ENCODE measurements at regions not wholly inside any gene's neighbourhood (a gene's known extent, or its start where the extent isn't known, plus 50 kb on each side); places are given as distances from the start of the nearest gene placed in this dataset.
A peak's percentile ranks its signal among the peaks of the same experiment; 100 is the strongest.

DNA sequence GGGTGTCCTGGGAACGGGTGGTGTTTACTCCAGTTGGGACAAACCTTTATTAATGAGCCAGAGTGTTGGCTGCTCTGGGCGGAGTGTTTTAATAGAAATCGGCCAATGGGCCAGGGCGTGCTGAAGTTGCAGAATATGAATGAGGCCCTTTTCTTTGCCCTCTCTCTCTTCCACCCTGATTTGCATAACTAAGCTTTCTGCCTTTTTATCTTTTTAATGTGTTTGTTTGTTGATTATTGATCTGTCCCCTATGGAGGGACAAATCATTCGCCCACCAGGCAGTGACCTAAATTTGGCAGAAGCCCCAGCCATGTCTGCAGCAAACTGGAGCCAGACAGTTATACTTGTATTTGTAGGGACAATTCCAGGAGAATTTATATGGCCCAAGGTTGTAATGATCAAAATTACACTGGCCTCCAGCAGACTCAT lies 420.9 kb downstream of the PREX1 start:
- no peak for DNase-seq (ENCODE audit: low spot score)

DNA sequence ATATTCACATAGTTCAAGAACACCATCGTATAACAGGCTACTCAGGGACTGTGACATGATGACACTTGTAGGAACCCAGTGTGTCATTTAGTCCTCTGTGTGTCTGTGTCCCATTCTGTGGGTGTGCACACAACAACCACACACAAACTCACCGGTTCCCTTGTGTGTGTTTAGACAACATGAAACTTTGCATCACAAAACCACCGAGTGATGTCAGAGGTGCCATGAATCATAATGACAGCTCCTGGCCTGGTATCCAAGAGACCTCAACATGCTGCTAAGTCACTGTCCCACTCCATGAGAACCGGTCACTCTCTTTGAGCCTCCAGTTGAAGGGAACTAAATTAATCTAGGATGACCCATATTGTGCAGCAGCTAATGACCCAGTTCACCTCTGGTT lies 421.3 kb downstream of the PREX1 start:
- DNase-seq (ENCODE audit: low spot score) = no peak

DNA sequence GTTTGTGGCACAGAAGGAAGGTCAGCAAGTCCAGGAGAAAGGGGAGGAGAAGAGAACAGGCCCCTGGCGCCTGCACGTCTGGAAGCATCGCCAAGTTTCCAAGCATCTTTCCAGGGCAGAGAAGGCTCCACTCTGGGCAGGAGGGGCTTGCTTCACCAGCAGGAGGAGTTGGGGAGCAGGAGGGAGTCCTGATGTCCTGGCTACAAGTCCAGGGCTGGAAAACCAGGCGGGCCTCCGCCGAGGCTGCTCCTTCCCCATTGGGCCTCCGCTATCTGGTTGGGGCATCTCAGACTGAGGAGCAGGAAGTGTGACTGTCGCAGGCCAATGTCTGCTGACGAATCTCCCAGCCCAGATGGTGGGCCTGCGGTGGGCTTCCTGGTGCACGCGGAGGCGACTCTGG lies 421.9 kb downstream of the PREX1 start:
- DNase-seq (ENCODE audit: low spot score) = no peak

DNA sequence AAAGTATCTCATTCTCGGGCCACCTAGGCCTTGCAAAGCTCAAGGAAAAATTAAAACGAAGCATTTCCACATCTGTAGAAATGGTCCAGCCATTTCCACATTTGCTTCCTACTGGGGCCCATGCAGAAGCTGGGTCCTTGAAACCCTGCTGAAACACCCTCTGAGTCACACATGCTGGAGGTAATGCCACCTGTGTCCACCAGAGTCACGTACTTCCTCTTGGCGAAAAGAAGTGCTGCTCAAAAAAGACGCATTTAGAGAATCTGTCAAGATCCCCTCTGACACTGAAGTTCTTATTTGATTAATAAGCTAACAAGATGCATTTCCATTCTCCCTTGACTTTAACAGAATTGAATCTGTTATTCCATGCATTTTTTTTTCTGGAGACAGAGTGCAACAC lies 423.2 kb downstream of the PREX1 start:
- DNase-seq (ENCODE audit: low spot score) = no peak

DNA sequence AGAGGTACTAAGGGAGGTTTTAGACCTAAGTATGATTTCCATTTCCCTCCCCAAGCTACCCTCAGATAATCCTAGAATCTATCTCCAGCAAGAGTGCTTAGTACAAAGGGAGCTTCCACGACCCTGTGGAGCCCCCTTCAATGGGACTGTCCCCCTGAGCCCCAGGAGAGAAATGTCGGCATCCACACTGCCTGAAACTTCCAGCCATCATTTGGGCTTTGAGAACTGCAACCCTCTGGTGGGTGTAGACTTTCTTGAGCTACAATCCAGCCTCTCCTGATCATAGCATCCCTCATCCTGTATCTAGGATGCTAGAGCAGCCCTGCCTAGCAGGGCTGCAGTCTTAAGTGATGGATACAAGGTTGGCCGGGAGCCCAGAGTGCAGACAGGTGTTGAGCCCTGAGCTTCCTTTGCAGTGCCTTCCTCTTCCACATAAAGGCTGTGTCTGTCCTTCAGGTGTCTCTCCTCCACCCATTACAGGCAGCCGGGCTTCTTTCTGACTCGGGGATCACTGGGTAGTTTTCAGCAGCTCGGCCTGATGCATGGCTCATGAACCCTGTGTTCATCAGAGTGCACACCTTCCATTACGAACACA lies 424.5 kb downstream of the PREX1 start:
- no peak for DNase-seq (ENCODE audit: low spot score)

DNA sequence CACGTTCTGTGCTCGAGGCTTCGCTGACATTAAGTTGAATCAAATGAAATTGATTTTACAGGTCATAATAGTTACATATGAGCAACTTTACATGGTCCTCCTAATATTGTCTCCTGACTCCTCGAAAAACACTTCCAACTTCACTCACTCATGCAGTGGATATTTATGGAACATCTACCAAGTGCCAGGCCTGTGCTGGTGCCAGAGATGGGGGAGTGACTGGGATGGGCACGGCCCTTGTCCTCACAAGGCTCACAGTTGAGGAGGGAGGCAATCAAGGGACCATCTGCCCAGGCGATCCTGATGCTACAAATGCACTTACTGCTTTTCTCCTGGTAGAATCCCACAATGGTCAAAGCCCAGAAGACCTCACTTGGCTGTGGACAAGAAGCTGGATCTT lies 426.4 kb downstream of the PREX1 start:
- no peak for DNase-seq (ENCODE audit: low spot score)

DNA sequence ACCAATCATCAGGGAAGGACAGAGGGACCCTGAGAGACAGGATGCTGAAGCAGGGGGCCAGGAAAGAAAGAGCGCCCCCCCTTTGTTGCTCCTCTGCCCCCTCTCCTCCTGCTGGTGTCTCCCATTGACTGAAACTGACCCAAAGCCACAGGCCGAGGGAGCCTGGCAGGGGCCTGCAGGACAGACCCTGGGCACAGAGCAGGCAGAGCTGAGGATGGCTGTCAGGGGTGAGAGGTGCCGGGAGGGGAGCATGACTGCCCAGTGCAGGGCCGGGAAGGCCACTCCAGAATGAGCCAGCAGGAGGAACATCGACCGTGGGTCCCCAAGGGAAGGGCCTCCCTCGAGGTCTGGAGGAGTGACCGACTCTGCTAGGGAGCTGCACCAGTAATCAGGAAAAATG lies 427.8 kb downstream of the PREX1 start:
- no peak for DNase-seq (ENCODE audit: low spot score)

DNA sequence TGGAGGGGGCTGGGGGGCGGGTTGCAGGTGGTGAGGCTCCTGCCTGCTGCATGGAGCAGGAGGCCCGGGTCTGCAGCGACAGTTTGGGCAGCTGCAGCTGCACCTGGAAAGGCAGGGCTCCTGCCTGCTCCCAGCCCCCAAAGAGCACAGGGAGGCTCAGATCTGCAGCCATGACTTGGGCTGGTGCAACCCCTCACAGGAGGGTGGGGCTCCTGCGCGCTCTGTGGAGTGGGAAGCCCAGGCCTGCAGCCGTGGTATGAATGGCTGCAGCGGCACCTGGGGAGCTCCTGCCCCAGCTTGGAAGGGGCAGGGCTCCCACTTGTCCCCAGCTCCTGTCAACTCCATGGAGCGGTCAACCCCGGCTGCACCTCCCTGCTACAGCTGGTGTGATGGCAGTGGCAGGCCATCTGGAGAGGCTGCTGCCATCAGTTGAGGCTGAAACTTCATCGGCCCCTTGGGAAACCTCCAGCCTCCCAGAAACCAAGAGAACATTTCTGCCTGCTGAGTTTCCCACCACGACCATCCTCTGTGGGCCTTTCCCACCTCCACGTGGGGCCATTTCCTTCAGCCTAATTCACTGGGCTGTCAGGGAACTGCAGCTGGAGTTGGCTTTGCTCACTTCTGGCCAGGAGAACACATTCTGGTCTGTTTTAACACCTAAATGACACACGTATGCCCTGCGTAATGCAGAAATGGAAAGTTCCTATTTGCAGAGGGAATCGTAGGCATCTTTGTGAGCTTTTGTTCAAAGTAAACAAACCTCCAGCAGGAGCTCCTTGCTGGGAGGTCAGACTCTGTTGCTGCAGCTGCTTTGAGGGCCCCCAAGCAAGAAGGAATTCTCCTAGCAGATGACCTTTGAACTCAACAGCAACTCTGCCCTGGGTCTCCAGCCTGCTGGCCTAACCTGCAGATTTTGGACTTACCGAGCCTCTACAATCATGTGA lies 429.0 kb downstream of the PREX1 start:
- DNase-seq (ENCODE audit: low spot score) = no peak

DNA sequence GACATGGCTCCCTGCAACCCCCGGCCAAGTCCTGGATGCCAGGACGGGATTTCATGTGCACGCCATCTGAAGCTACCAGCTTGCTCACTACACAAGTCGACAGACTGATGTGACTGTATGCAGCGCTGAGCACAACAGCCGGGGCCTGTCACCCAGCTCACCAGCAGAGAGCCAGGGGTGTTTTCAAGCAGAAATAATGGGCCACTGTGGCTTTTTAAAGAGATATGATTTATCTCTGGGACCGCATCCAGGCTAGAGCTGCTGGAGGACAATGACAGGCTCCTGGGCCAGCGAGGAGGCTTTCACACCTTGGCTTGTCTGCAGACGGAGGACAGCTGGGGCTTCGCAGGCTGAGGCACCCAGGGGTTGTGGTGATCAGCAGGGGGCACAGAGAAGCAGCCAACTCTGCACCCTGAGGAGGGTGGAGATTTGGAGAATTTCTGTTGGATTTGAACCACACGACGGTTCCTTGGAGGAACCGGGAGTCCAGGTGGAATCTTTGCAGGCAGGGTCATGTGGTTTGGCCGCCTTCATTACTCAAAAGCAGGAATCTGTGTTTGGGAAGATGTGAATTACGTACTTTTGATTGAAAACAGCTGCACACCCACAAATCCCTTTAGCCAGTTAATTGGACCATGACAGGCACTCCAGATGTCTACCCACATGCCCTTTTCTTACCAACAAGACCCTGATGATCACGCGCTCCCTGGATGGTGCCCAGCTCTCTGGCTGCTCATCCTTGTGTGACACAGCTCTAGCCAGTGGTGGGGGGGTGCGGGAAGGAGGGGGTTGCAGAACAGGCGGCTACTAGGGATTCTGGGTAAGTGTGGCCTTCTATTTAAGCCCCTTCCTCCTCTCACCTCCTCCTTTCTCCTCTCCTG lies 430.6 kb downstream of the PREX1 start:
- peak; percentile 37 for DNase-seq (ENCODE audit: low spot score)

DNA sequence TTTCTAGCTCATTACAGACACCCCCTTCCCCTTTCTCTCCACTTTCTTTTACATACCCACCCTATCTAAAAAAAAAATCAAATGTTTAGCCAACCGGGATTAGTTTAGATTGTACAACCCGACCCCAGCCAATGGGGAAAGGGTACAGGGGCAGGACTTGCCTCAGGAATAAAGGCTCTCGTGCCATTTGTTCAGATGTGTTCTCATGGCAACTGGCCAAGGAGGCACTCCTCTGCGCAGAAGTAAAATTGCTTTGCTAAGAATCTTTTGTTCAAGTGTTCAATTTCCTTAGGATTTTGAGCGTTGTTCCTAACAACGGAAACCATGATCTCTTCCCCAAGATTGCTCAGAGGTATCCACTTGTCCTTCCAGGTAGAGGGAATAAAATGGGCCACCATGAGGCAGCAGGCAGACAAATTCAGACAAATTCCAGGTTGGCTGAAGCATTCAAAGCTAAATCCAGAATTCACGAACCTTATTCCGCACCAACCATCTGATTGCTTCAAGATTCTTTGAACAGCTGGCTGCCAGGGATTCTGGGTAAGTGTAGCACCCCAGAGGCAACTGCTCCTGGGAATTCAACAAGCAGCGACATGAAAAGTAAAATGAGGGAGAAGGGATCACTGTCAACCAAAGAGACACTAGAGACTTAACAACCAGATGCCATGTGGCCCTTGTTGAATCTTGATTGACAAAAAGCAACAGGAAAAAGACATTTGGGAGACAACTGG lies 431.8 kb downstream of the PREX1 start:
- peak; percentile 42 for DNase-seq (ENCODE audit: low spot score)

DNA sequence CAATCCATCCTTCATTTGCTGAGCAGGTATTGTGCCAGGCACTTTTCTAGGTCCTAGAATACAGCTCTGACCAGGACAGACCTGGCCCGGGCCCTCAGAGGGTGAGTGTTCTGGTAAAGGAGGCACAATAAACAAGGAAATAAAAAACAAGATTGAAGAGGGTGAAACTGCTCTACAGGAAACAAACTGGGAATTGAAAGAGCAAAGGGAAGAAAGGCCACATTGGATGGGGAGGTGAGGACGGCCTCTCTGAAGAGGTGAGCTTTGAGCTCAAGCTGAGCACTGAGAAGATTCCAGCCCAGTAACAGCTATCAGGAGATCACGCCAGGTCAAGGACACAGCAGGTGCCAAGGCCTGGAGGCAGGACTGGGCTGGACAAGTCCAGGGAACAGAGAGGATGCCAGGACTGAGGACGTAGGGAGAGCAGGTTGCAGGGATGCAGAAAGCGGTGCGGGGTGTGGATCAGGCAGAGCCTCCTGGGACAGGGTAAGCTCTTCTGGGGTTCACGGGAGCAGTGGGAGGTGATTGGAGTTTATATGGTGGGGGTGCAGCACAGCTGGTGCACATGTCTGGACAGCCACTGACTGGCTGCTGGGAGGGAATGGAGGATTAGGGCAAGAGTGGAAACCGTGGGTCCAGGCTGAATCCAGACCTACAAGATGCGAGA lies 433.3 kb downstream of the PREX1 start:
- no peak for DNase-seq (ENCODE audit: low spot score)

DNA sequence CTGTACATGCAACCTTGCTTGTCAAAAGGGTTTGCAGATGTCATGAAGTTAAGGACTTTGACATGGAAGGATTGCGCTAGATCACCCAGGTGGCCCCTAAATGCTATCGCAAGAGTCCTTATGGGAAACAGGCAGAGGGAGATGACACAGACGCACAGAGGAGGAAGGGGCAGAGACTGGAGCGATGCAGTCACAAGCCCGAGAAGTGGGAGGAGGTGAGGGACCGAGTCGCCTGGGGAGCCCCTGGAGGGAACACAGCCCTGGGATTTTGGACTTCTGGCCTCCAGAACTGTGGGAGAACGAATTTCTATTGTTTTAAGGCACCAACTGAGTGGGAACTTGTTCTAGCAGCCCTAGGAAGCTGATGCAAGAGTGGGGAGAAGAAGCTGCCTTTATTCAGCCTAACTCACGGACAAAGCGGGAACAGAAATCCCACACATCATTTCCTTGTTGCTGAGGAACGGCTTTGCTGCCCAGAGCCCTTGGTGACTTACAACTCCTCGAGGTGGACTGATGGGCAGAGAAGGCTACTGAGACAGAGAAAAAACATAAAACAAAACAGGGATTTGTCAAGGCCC lies 434.0 kb downstream of the PREX1 start:
- DNase-seq (ENCODE audit: low spot score) = no peak

DNA sequence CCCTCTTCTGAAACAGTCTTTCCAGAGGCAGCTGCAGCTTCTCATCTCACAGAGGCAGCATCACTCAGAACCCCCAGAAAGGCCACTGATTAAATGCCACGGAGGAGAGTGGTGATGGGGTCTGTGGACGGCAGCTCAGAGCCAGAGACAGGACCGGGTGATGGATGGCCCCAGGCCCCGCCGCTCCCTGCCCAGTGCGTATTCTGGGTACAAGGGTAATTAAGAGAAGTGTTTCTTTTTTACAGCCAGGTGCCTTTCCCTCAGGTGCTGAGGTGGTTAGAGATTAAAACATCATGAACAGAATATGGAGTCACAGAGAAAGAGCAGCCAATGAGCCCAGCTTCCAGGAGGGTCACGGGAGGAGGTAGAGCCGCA lies 434.5 kb downstream of the PREX1 start:
- no peak for DNase-seq (ENCODE audit: low spot score)

DNA sequence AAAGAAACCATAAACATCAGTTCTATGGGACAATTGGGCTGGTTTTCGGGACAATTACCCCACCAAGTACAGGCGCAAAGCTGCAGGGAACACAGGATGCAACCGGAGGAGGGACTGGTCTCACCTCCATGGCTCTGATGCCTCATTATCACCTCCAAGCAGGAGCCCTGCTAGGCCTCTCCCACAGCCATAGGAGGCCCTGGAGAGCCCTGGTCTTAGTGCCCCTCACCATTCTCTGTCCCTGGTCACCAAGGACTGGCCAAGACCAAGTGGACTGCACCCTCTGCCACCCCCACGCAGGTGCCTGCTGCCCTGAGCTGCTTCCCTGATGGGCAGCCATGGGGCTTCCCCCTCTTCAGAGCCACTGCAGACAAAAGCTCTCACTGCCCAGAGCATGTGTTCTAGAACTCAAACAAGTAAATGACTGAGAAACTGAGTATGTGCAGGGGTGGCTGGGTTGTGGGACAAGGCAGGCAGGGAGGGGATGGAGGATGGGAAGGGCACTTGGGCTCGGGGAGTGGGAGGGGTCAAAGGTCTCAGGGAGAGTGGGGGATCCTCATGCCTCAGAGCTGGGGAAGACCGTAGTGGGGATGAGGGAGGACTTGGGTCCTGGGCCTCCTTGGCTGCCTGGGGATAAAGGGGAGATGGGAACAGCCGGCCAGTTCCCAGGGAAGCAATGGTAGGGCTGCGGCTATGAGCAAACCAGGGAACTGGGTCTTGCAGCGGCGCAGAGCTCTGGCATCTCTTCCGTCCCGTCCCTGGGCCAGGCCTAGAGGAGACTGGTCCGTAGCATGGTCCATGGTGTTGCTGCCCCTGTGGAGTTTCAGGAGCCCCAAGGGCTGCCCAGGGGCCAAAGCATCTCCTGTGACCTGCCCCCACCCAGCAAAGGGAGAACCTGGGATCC lies 435.1 kb downstream of the PREX1 start:
- DNase-seq (ENCODE audit: low spot score) = no peak

DNA sequence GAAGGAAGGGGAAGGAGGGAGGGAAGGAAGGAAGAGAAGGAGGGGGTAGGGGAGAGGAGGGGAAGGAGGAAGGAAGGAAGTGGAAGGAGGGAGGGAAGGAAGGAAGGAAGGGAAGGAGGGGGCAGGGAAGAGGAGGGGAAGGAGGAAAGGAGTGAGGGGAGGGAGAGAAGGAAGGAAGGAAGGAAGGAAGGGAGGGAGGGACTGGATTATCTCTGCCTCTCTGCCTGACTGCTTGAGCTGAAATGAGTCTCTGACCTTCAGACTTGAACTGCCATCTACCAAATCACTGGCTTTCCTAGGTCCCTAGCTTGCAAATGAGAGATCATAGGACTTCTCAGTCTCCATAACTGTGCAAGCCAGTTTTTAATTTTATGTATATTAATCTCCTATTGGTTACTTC lies 436.8 kb downstream of the PREX1 start:
- no peak for DNase-seq (ENCODE audit: low spot score)

DNA sequence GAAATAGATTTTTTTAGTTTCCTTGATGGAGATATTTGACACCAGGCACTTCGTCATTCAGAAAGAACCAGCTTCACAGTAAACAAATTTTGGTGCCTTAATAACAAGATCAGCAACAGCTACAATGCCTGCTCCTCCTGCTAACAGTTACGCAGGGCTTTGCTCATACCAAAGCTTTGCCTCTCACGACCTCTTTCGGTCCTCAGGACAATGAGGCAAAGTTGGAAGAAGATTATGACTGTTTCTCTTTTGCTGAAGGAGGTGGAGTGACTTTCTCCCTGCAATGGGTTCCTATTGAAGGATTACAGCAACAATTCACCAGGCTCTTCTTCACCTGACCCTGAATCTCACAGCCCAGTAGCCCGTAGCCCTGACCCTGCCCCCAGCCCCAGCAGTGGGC lies 440.1 kb downstream of the PREX1 start:
- DNase-seq (ENCODE audit: low spot score) = no peak

DNA sequence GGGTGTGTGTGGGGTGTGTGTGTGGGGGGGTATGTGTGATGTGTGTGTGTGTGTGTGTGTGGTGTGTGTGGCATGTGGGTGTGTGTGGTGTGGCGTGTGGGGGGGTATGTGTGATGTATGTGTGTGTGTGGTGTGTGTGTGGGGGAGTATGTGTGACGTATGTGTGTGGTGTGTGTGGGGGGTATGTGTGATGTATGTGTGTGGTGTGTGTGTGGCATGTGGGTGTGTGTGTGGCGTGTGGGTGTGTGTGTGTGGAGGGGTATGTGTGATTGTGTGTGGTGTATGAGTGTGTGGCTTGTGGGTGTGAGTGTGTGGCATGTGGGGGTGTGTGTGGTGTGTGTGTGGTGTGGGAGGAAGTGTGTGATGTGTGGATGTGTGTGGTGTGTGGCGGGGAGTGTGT lies 442.3 kb downstream of the PREX1 start:
- DNase-seq (ENCODE audit: low spot score) = no peak

DNA sequence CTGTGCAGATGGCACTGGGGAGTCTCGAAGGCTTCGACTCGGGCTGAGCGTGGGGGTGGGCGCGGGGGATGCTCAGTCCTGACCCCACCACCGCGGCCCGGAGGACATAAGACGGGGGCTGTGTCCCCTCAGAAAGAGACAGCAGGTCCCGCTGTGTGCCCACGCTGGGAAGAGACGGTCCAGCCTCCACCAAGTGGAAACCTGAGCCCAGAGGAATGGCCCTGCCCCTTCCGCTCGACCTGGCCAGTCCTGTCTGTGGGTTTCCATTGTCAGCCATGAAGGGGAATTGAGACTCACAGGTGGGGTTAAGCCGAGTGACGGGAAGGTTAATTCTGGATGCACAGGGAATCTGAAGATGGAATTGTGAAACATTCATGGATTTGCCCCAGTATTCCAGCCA lies 442.7 kb downstream of the PREX1 start:
- no peak for DNase-seq (ENCODE audit: low spot score)

DNA sequence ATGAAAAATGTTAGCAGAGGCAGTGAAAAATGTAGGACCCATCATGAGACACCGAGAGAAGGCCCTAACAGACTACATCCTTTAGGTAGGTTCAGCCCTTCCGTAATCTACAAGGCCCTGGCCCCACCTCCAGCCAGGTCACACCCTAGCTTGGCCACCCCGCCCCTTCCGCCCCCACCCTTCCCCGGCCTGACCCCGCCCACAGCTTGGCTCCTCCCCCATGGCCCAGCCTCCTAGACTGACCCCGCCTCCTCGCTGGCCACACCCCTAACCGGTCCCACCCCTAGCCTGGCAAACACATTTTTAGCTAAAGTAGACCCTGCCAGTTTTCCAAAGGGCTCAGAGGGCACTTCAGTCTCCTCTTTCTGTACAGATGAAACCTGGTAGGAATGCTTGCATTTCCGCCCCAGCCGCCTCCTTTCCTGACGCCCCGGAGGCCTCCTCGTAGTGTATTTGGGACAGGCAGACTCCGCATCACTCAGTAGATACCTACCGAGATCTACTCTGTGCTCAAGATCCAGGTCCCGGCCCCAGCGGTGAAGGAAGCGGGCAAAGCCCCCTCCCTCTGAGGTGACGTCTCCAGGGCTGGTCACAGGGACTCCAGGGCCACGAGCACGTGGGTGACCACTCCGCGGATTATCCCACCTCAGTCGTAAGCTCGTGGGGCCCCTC lies 443.5 kb downstream of the PREX1 start:
- no peak for DNase-seq (ENCODE audit: low spot score)
